H1 (cell line): ENCODE measurements at regions not wholly inside any gene's neighbourhood (a gene's known extent, or its start where the extent isn't known, plus 50 kb on each side); places are given as distances from the start of the nearest gene placed in this dataset.

Experiments used
- CTCF ChIA-PET: fragments of 300-600 bp; sonication (Branson Sonifier 250); formaldehyde crosslinking; loops from one replicate; lab custom pipeline; 2021; ENCODE audit not compliant: partially characterized antibody; lab: Charles Lee
- POLR2A ChIA-PET: fragments of 300-600 bp; sonication (Branson Sonifier 250); formaldehyde crosslinking; loops from one replicate; lab custom pipeline; 2021; ENCODE audit warnings: inconsistent platforms; ENCODE audit not compliant: partially characterized antibody; lab: Charles Lee
- DNase-seq, 2 experiments: peaks; one replicate each; pipeline versions ENCODE4 v3.0.0 to v3.0.0-alpha.2; 2010 to 2022; ENCODE audit warnings: low spot score in 2 of 2, low read depth in 1 of 2, mixed read lengths in 1 of 2
- FAIRE-seq: peaks from 2 replicates; lab custom pipeline; 2011; peaks lifted over from hg19 to GRCh38; lab: Jason Lieb, UNC
- H2AFZ ChIP-seq: 2 replicates; pipeline ENCODE4 v1.8.1; 2012; ENCODE audit warnings: low read length, inconsistent platforms
- H2AK5ac ChIP-seq: 2 replicates; pipeline ENCODE4 v1.6.1; 2013; ENCODE audit warnings: low read depth, low read length
- H2BK120ac ChIP-seq: replicated peaks from 2 replicates; pipeline ENCODE3; 2013; ENCODE audit warnings: low read depth, low read length, inconsistent platforms
- H2BK12ac ChIP-seq: 2 replicates; pipeline ENCODE4 v1.6.1; 2013; ENCODE audit warnings: low read depth, low read length
- H2BK15ac ChIP-seq: 2 replicates; pipeline ENCODE4 v1.6.1; 2013; ENCODE audit warnings: low read length
- H2BK20ac ChIP-seq: 2 replicates; pipeline ENCODE4 v1.6.1; 2013; ENCODE audit warnings: low read length
- H2BK5ac ChIP-seq: 2 replicates; pipeline ENCODE4 v1.6.1; 2013; ENCODE audit warnings: low read depth, low read length
- H3K14ac ChIP-seq: 2 replicates; pipeline ENCODE4 v1.6.1; 2013; ENCODE audit warnings: inconsistent platforms; ENCODE audit not compliant: insufficient read length
- H3K18ac ChIP-seq: 2 replicates; pipeline ENCODE4 v1.6.1; 2013; ENCODE audit warnings: low read length; ENCODE audit errors: extremely low read depth
- H3K23ac ChIP-seq: 2 replicates; pipeline ENCODE4 v1.6.1; 2013; ENCODE audit warnings: inconsistent platforms; ENCODE audit not compliant: insufficient read length
- H3K23me2 ChIP-seq: 2 replicates; pipeline ENCODE4 v1.6.1; 2013; ENCODE audit warnings: low read depth, low read length
- H3K27ac ChIP-seq: 2 replicates; pipeline ENCODE4 v1.6.1; 2011; ENCODE audit warnings: low read depth, low read length, inconsistent platforms
- H3K27me3 ChIP-seq, 4 experiments: replicated peaks in 1 of 4; 1 replicate in 1 of 4; 2 replicates in 3 of 4; pipeline versions ENCODE4 v1.6.1 to v1.8.1; 2011 to 2013; ENCODE audit warnings: low read length in 3 of 4, mild to moderate bottlenecking in 3 of 4, inconsistent platforms in 2 of 4, mixed read lengths in 2 of 4, moderate library complexity in 1 of 4; ENCODE audit not compliant: control insufficient read depth in 3 of 4, insufficient read depth in 3 of 4; ENCODE audit errors: extremely low read depth in 1 of 4
- H3K36me3 ChIP-seq, 4 experiments: 2 replicates each; pipeline versions ENCODE4 v1.6.1 to v1.8.1; 2011 to 2013; ENCODE audit warnings: mild to moderate bottlenecking in 4 of 4, low read length in 3 of 4, moderate library complexity in 2 of 4, control low read depth in 1 of 4, inconsistent platforms in 1 of 4; ENCODE audit not compliant: insufficient read depth in 4 of 4, control insufficient read depth in 2 of 4
- H3K4ac ChIP-seq: replicated peaks from 2 replicates; pipeline ENCODE3; 2013; ENCODE audit warnings: low read length, low read depth, mixed read lengths, inconsistent platforms; ENCODE audit not compliant: insufficient read length
- H3K4me1 ChIP-seq, 4 experiments: replicated peaks in 1 of 4; 1 replicate in 1 of 4; 2 replicates in 3 of 4; pipeline versions ENCODE4 v1.6.1 to v1.8.1; 2011 to 2013; ENCODE audit warnings: low read length in 3 of 4, inconsistent platforms in 2 of 4, mixed read lengths in 1 of 4; ENCODE audit not compliant: insufficient read depth in 4 of 4, control insufficient read depth in 3 of 4
- H3K4me2 ChIP-seq, 2 experiments: 2 replicates each; pipeline versions ENCODE4 v1.6.1 to v1.8.1; 2011 to 2013; ENCODE audit warnings: low read depth in 2 of 2, low read length in 2 of 2, control low read depth in 1 of 2, inconsistent platforms in 1 of 2, mild to moderate bottlenecking in 1 of 2; ENCODE audit not compliant: insufficient read depth in 1 of 2
- H3K4me3 ChIP-seq, 4 experiments: fragments of 200-600, 300-600 bp in 1 of 4; sonication (generic), shearing (Covaris generic), sonication (Bioruptor Twin) in 1 of 4; 2 replicates each; pipeline versions ENCODE4 v1.5.1 to v1.8.1; 2011 to 2016; ENCODE audit warnings: low read length in 4 of 4, low read depth in 3 of 4, control low read depth in 2 of 4, inconsistent platforms in 2 of 4, mild to moderate bottlenecking in 2 of 4, mixed read lengths in 1 of 4, moderate library complexity in 1 of 4; ENCODE audit not compliant: insufficient read depth in 2 of 4; ENCODE audit errors: extremely low read depth in 1 of 4
- H3K56ac ChIP-seq: replicated peaks from 2 replicates; pipeline ENCODE3; 2013; ENCODE audit warnings: low read depth, mild to moderate bottlenecking, mixed read lengths, low read length, inconsistent platforms; ENCODE audit not compliant: insufficient read length
- H3K79me1 ChIP-seq: 2 replicates; pipeline ENCODE4 v1.6.1; 2013; ENCODE audit warnings: low read depth, low read length, control low read depth
- H3K79me2 ChIP-seq, 2 experiments: 2 replicates each; pipeline versions ENCODE4 v1.6.1 to v1.8.1; 2012 to 2013; ENCODE audit warnings: low read length in 2 of 2, mild to moderate bottlenecking in 2 of 2, inconsistent platforms in 1 of 2; ENCODE audit not compliant: insufficient read depth in 2 of 2, control insufficient read depth in 1 of 2
- H3K9ac ChIP-seq, 4 experiments: replicated peaks in 1 of 4; 1 replicate in 1 of 4; 2 replicates in 3 of 4; pipeline versions ENCODE4 v1.6.1 to v1.8.1; 2011 to 2013; ENCODE audit warnings: low read depth in 3 of 4, low read length in 3 of 4, control low read depth in 2 of 4, mild to moderate bottlenecking in 2 of 4, moderate library complexity in 2 of 4, inconsistent platforms in 1 of 4; ENCODE audit errors: extremely low read depth in 1 of 4
- H3K9me3 ChIP-seq, 2 experiments: 2 replicates each; pipeline versions ENCODE4 v1.6.1 to v1.8.1; 2012 to 2013; ENCODE audit warnings: mild to moderate bottlenecking in 2 of 2, moderate library complexity in 2 of 2, control low read depth in 1 of 2, inconsistent platforms in 1 of 2, low read depth in 1 of 2, low read length in 1 of 2, mixed read lengths in 1 of 2; ENCODE audit not compliant: insufficient read depth in 2 of 2
- H4K20me1 ChIP-seq, 2 experiments: replicated peaks in 1 of 2; 2 replicates each; pipeline versions ENCODE3 to v1.8.1; 2011 to 2013; ENCODE audit warnings: inconsistent platforms in 2 of 2, low read length in 2 of 2, mild to moderate bottlenecking in 1 of 2; ENCODE audit not compliant: insufficient read depth in 2 of 2, control insufficient read depth in 1 of 2
- H4K5ac ChIP-seq: 2 replicates; pipeline ENCODE4 v1.6.1; 2013; ENCODE audit warnings: low read length, low read depth, mixed read lengths, inconsistent platforms; ENCODE audit not compliant: insufficient read length
- H4K8ac ChIP-seq: 2 replicates; pipeline ENCODE4 v1.8.0; 2013; ENCODE audit warnings: mild to moderate bottlenecking, moderate library complexity, low read length, inconsistent platforms; ENCODE audit not compliant: insufficient read depth; ENCODE audit errors: extremely low read depth
- H4K91ac ChIP-seq: replicated peaks from 2 replicates; pipeline ENCODE3; 2013; ENCODE audit warnings: low read length, mixed read lengths, inconsistent platforms; ENCODE audit not compliant: insufficient read length
- CBX8 ChIP-seq: fragments of 300-800, 300-1000 bp; sonication (generic); IDR thresholded peaks from 2 replicates; pipeline ENCODE4 v1.7.1; 2016; ENCODE audit warnings: low read depth, low read length, borderline replicate concordance
- FOSL1 ChIP-seq: IDR thresholded peaks from 2 replicates; pipeline ENCODE4 v1.6.1; 2011; ENCODE audit warnings: mild to moderate bottlenecking, low read depth, low read length, moderate library complexity; ENCODE audit not compliant: insufficient read depth
- NRF1 ChIP-seq: IDR thresholded peaks from 2 replicates; pipeline ENCODE4 v1.6.1; 2011; ENCODE audit warnings: mild to moderate bottlenecking, low read depth, low read length, improper control_type of control experiment
- RBBP5 ChIP-seq: IDR thresholded peaks from 2 replicates; pipeline ENCODE4 v1.7.1; 2012; ENCODE audit warnings: low read depth, mild to moderate bottlenecking, inconsistent platforms, low read length, moderate library complexity, borderline replicate concordance
- WGBS, 2 experiments: shearing (Covaris generic) in 1 of 2; methylation state at CpG; one replicate each; pipeline versions ENCODE4 v1.1.6 to v1.1.7; 2013 to 2015; ENCODE audit warnings: low lambda C conversion rate in 2 of 2, mixed read lengths in 2 of 2, inconsistent platforms in 1 of 2, low coverage in 1 of 2, missing lambda C conversion rate in 1 of 2; ENCODE audit not compliant: insufficient replicate concordance in 2 of 2, insufficient coverage in 1 of 2, insufficient read length in 1 of 2; ENCODE audit errors: extremely low coverage in 1 of 2, missing lambda C conversion rate in 1 of 2; 5-methylcytosine and 5-hydroxymethylcytosine counted together
- TF ChIP-seq, protein P1 (sequence below): IDR thresholded peaks from 2 replicates; pipeline ENCODE4 v1.6.1; 2012; ENCODE audit warnings: inconsistent platforms
- TF ChIP-seq, protein P2 (sequence below): IDR thresholded peaks from 2 replicates; pipeline ENCODE4 v1.6.1; 2011; ENCODE audit warnings: low read depth, mild to moderate bottlenecking, low read length; ENCODE audit not compliant: insufficient read depth

DNA sequence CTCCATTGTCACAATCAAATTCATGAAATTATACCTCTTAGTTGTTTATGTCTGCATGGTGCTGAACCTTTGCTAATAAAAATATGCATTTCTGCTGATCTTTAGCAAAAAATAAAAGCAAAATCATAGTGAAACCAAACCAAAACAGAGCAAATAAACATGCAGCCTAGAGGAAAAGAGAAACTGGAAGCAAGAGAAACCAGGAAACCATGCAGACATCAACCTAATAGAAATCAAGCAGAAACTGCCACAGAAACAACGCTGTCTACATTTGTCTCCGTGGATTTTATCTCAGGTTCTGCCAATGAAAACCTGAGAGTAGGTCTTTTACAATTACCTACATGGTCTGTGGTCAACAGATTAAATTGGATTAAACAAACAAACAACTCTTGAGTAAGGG is 173.7 kb downstream of the SYT10 start:
- no peak overlapping the region for H2BK5ac ChIP-seq
- H3K9ac ChIP-seq, result no peak overlapping the region
- no peaks in the 10 kb centered on the region for H4K20me1 ChIP-seq
- H3K18ac ChIP-seq, result no peak overlapping the region
- no peak overlapping the region for H3K4ac ChIP-seq
- no peaks in the 10 kb centered on the region for H3K23me2 ChIP-seq
- no peak overlapping the region for H4K91ac ChIP-seq
- no peak overlapping the region for H2BK12ac ChIP-seq
- no peaks in the 10 kb centered on the region for H3K36me3 ChIP-seq
- no peak overlapping the region for H4K8ac ChIP-seq
- ChIA-PET POLR2A (no interaction called here), CTCF (interaction anchor here (1.1 kb wide), 1 partner anchor 212 kb away, joined by 3 read pairs; no protein-coding TSS in a partner anchor)
- no peaks in the 10 kb centered on the region for H3K4me1 ChIP-seq
- no peak overlapping the region for H2AK5ac ChIP-seq
- H3K56ac ChIP-seq, result no peak overlapping the region
- no peak overlapping the region for H2AFZ ChIP-seq
- H3K27me3 ChIP-seq, result no peaks in the 10 kb centered on the region
- H3K27ac ChIP-seq, result no peak overlapping the region
- no peaks in the 10 kb centered on the region for H3K79me1 ChIP-seq
- no peaks in the 10 kb centered on the region for H3K79me2 ChIP-seq
- H2BK120ac ChIP-seq, result no peak overlapping the region
- no peaks in the 10 kb centered on the region for H3K9me3 ChIP-seq
- H3K23ac ChIP-seq, result no peak overlapping the region
- FAIRE-seq (no peak), DNase-seq (no peak)
- H3K4me2 ChIP-seq, result no peak overlapping the region
- H2BK15ac ChIP-seq, result no peak overlapping the region
- H4K5ac ChIP-seq, result no peak overlapping the region
- WGBS, 2 experiments, result 91% methylated on average over 2 of the region's 2 CpGs; no CpG with 5 or more reads in 1 of the 2 experiments
- no peak overlapping the region for H3K4me3 ChIP-seq
- no peak for TF ChIP-seq RBBP5
- TF ChIP-seq, protein P1, sequence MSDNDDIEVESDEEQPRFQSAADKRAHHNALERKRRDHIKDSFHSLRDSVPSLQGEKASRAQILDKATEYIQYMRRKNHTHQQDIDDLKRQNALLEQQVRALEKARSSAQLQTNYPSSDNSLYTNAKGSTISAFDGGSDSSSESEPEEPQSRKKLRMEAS, result no peak
- no peak for TF ChIP-seq FOSL1
- TF ChIP-seq CBX8, result no peak
- TF ChIP-seq, protein P2, sequence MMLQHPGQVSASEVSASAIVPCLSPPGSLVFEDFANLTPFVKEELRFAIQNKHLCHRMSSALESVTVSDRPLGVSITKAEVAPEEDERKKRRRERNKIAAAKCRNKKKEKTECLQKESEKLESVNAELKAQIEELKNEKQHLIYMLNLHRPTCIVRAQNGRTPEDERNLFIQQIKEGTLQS, result no peak
- no peak for TF ChIP-seq NRF1
- no peak overlapping the region for H2BK20ac ChIP-seq
- no peak overlapping the region for H3K14ac ChIP-seq
